ENCODE measurements at regions not wholly inside any gene's neighbourhood (a gene's known extent, or its start where the extent isn't known, plus 50 kb on each side); places are given as distances from the start of the nearest gene placed in this dataset.

- in situ Hi-C loops (cut with MboI; ENCODE audit: low pct_unique_long_range_greater_than_20kb, low sequenced_read_pairs, unreplicated experiment), result no loop called here
- no peak for TF ChIP-seq CTCF (IDR thresholded peaks at IDR 0.05; ENCODE audit: extremely low read depth, insufficient read depth, missing control alignments)
- DNase-seq (ENCODE audit: low spot score), result no peak
Measured at GRCh38 chr21:15986277-15986676, 256.5 kb downstream of the USP25 start.

- DNase-seq (ENCODE audit: low spot score), result no peak
- in situ Hi-C loops (cut with MboI; ENCODE audit: low pct_unique_long_range_greater_than_20kb, low sequenced_read_pairs, unreplicated experiment), result no loop called here
- TF ChIP-seq CTCF (IDR thresholded peaks at IDR 0.05; ENCODE audit: extremely low read depth, insufficient read depth, missing control alignments), result no peak
Measured at GRCh38 chr21:15992171-15992570, 262.4 kb downstream of the USP25 start.

GRCh38 chr21:15993951-15994350 is 264.2 kb downstream of the USP25 start:
- no peak for DNase-seq (ENCODE audit: low spot score)
- no peak for TF ChIP-seq CTCF (IDR thresholded peaks at IDR 0.05; ENCODE audit: extremely low read depth, insufficient read depth, missing control alignments)
- in situ Hi-C loops (cut with MboI; ENCODE audit: low pct_unique_long_range_greater_than_20kb, low sequenced_read_pairs, unreplicated experiment), result no loop called here

GRCh38 chr21:15999741-16000140 is 270.0 kb downstream of the USP25 start:
- TF ChIP-seq CTCF (IDR thresholded peaks at IDR 0.05; ENCODE audit: extremely low read depth, insufficient read depth, missing control alignments), result no peak
- in situ Hi-C loops (cut with MboI; ENCODE audit: low pct_unique_long_range_greater_than_20kb, low sequenced_read_pairs, unreplicated experiment), result no loop called here
- DNase-seq (ENCODE audit: low spot score), result no peak

- DNase-seq (ENCODE audit: low spot score), result no peak
- no peak for TF ChIP-seq CTCF (IDR thresholded peaks at IDR 0.05; ENCODE audit: extremely low read depth, insufficient read depth, missing control alignments)
- in situ Hi-C loops (cut with MboI; ENCODE audit: low pct_unique_long_range_greater_than_20kb, low sequenced_read_pairs, unreplicated experiment), result no loop called here
Measured at GRCh38 chr21:16002874-16003466, 273.2 kb downstream of the USP25 start.

GRCh38 chr21:16004086-16004485 is 274.3 kb downstream of the USP25 start:
- DNase-seq (ENCODE audit: low spot score), result no peak
- no peak for TF ChIP-seq CTCF (IDR thresholded peaks at IDR 0.05; ENCODE audit: extremely low read depth, insufficient read depth, missing control alignments)
- in situ Hi-C loops (cut with MboI; ENCODE audit: low pct_unique_long_range_greater_than_20kb, low sequenced_read_pairs, unreplicated experiment), result no loop called here

- no peak for TF ChIP-seq CTCF (IDR thresholded peaks at IDR 0.05; ENCODE audit: extremely low read depth, insufficient read depth, missing control alignments)
Measured at GRCh38 chr21:16004523-16004922, 274.7 kb downstream of the USP25 start.

More at GRCh38 chr21:16004523-16004922, 274.7 kb downstream of the USP25 start:
- no peak for DNase-seq (ENCODE audit: low spot score)
- in situ Hi-C loops (cut with MboI; ENCODE audit: low pct_unique_long_range_greater_than_20kb, low sequenced_read_pairs, unreplicated experiment), result no loop called here
